K562 (cell line): ENCODE measurements at regions not wholly inside any gene's neighbourhood (a gene's known extent, or its start where the extent isn't known, plus 50 kb on each side); places are given as distances from the start of the nearest gene placed in this dataset.

ENCODE experiments used
- ASH1L ChIP-seq: fragments of 450-650 bp; IDR thresholded peaks from 2 replicates; pipeline ENCODE4 v1.6.1; 2018; ENCODE audit warnings: borderline replicate concordance, mild to moderate bottlenecking, low read depth; ENCODE audit not compliant: partially characterized antibody
- ATF3 ChIP-seq, 2 experiments: fragments of 450-650 bp in 1 of 2; sonication (generic) in 1 of 2; formaldehyde crosslinking in 1 of 2; IDR thresholded peaks in 1 of 2; conservative IDR thresholded peaks in 1 of 2; 2 replicates each; pipeline versions ENCODE4 v1.6.1 to v1.8.1; 2016 to 2023; ENCODE audit warnings: mild to moderate bottlenecking in 2 of 2, moderate library complexity in 2 of 2, inconsistent platforms in 1 of 2, missing genetic modification reagents in 1 of 2
- ATF7 ChIP-seq: fragments of 450-650 bp; IDR thresholded peaks from 2 replicates; pipeline ENCODE4 v1.7.1; 2014; ENCODE audit warnings: mild to moderate bottlenecking, moderate library complexity
- CBFA2T2 ChIP-seq: fragments of 450-650 bp; conservative IDR thresholded peaks from 2 replicates; pipeline ENCODE4 v1.6.1; 2017; ENCODE audit warnings: mild to moderate bottlenecking
- EWSR1 ChIP-seq: fragments of 450-650 bp; IDR thresholded peaks from 2 replicates; pipeline ENCODE4 v1.6.1; 2018; ENCODE audit warnings: borderline replicate concordance, mild to moderate bottlenecking, low read depth, moderate library complexity; ENCODE audit not compliant: partially characterized antibody
- FOXA3 ChIP-seq, 2 experiments: fragments of 450-650 bp in 1 of 2; sonication (generic) in 1 of 2; formaldehyde crosslinking; IDR thresholded peaks in 1 of 2; conservative IDR thresholded peaks in 1 of 2; 2 replicates each; pipeline versions ENCODE4 v1.4.0 to v1.8.0; 2020 to 2022; ENCODE audit warnings: mild to moderate bottlenecking in 2 of 2, missing genetic modification reagents in 1 of 2
- HDAC8 ChIP-seq: fragments of 450-650 bp; IDR thresholded peaks from 2 replicates; pipeline ENCODE4 v1.6.1; 2016; ENCODE audit warnings: mild to moderate bottlenecking, missing genetic modification characterization, moderate library complexity, missing compliant biosample characterization
- KHSRP ChIP-seq: fragments of 450-650 bp; IDR thresholded peaks from 2 replicates; pipeline ENCODE4 v1.6.1; 2017
- MXD1 ChIP-seq: fragments of 250-450 bp; sonication (Bioruptor Pico); IDR thresholded peaks from 2 replicates; pipeline ENCODE4 v1.8.0; 2021; ENCODE audit warnings: borderline replicate concordance, mild to moderate bottlenecking, moderate library complexity; ENCODE audit not compliant: poor library complexity, severe bottlenecking
- MYNN ChIP-seq, 2 experiments: sonication (generic); formaldehyde crosslinking in 1 of 2; IDR thresholded peaks; 2 replicates each; pipeline versions ENCODE4 v1.5.0 to v1.6.1; 2016 to 2020; ENCODE audit warnings: antibody characterized with exemption in 1 of 2, missing genetic modification reagents in 1 of 2
- PRDM10 ChIP-seq: fragments of 450-650 bp; IDR thresholded peaks from 2 replicates; pipeline ENCODE4 v1.6.1; 2018; ENCODE audit not compliant: partially characterized antibody
- RCOR1 ChIP-seq, 2 experiments: IDR thresholded peaks; 2 replicates each; pipeline ENCODE4 v1.6.1; 2012; ENCODE audit warnings: low read depth in 2 of 2, low read length in 2 of 2, borderline replicate concordance in 1 of 2, improper control_type of control experiment in 1 of 2
- STAT5A ChIP-seq: IDR thresholded peaks from 2 replicates; pipeline ENCODE4 v1.6.1; 2012; ENCODE audit warnings: low read length, inconsistent platforms, borderline replicate concordance
- TBP ChIP-seq: optimal IDR thresholded peaks from 2 replicates; pipeline ENCODE3; 2011; ENCODE audit warnings: low read depth, low read length, improper control_type of control experiment
- TCF3 ChIP-seq: sonication (generic); formaldehyde crosslinking; IDR thresholded peaks from 2 replicates; pipeline ENCODE4 v1.4.0; 2020; ENCODE audit warnings: mild to moderate bottlenecking, missing genetic modification reagents
- TEAD1 ChIP-seq, 2 experiments: fragments of 450-650 bp in 1 of 2; sonication (generic) in 1 of 2; formaldehyde crosslinking; IDR thresholded peaks; 2 replicates each; pipeline versions ENCODE4 v1.4.0 to v1.8.0; 2020 to 2022; ENCODE audit warnings: mild to moderate bottlenecking in 2 of 2, missing genetic modification reagents in 1 of 2
- TEAD4 ChIP-seq, 2 experiments: sonication (generic) in 1 of 2; formaldehyde crosslinking in 1 of 2; IDR thresholded peaks; 2 replicates each; pipeline versions ENCODE4 v1.6.1 to v1.8.0; 2012 to 2022; ENCODE audit warnings: borderline replicate concordance in 1 of 2, inconsistent platforms in 1 of 2, low read length in 1 of 2, mild to moderate bottlenecking in 1 of 2, missing genetic modification reagents in 1 of 2
- THRAP3 ChIP-seq: fragments of 450-650 bp; IDR thresholded peaks from 2 replicates; pipeline ENCODE4 v1.6.1; 2016; ENCODE audit warnings: mild to moderate bottlenecking, inconsistent platforms, borderline replicate concordance
- ZC3H4 ChIP-seq: sonication (generic); formaldehyde crosslinking; IDR thresholded peaks from 2 replicates; pipeline ENCODE4 v1.9.0; 2021; ENCODE audit warnings: missing genetic modification reagents, borderline replicate concordance
- ZNF41 ChIP-seq: fragments of 250-450 bp; sonication (Bioruptor Pico); conservative IDR thresholded peaks from 2 replicates; pipeline ENCODE4 v1.4.0; 2020; ENCODE audit warnings: mild to moderate bottlenecking
- ZNF668 ChIP-seq: fragments of 250-450 bp; sonication (Bioruptor Pico); IDR thresholded peaks from 2 replicates; pipeline ENCODE4 v1.8.0; 2022; ENCODE audit warnings: mild to moderate bottlenecking, inconsistent platforms
- TF ChIP-seq, protein P1 (sequence below): sonication (generic); formaldehyde crosslinking; IDR thresholded peaks from 2 replicates; pipeline ENCODE4 v1.8.1; 2022; ENCODE audit warnings: missing genetic modification reagents

DNA sequence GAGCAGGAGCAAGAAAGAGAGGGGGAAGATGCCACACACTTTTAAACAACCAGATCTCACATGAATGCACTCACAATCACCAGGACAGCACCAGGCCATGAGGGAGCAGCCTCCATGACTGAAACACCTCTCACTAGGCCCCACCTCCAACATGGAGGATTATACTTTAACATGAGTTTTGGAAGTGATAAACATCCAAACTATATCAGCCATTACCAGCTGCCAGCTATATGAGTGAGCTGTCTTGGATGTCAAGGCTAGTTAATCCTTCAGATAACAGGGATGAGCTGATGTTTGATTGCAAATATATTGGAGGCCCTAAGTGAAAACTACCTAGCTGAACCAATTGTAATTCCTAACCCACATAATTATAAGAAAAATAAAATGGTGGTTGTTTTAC lies 108.4 kb upstream of the DCBLD2 start (continued):
- TF ChIP-seq THRAP3 (no peak), TBP (no peak), CBFA2T2 (peak; percentile 23; the same call in 1 of the 2 replicates), MYNN (IDR thresholded peaks at IDR 0.05) (no peak), MYNN (CRISPR knock-in tag; IDR thresholded peaks at IDR 0.05) (no peak), MXD1 (no peak), ZC3H4 (no peak), ATF3 (IDR thresholded peaks at IDR 0.05) (no peak), ATF3 (CRISPR knock-in tag; conservative IDR thresholded peaks at IDR 0.05) (no peak), HDAC8 (no peak), ASH1L (no peak), RCOR1 (IDR thresholded peaks at IDR 0.05; ENCODE audit: borderline replicate concordance in 1 of 2, low read depth in 2 of 2, low read length in 2 of 2) (no peak), KHSRP (no peak), TEAD1 (CRISPR knock-in tag; IDR thresholded peaks at IDR 0.05) (no peak), ATF7 (no peak), STAT5A (peak; percentile 16; the same call in 1 of the 2 replicates), ZNF41 (CRISPR knock-in tag) (no peak), TCF3 (CRISPR knock-in tag) (peak; percentile 41; the same call in 1 of the 2 replicates), EWSR1 (no peak), FOXA3 (CRISPR knock-in tag; conservative IDR thresholded peaks at IDR 0.05 in 1 of 2, IDR thresholded peaks at IDR 0.05 in 1 of 2) (no peak), TEAD4 (IDR thresholded peaks at IDR 0.05; ENCODE audit: low read length) (peak; percentile 71), TEAD4 (CRISPR knock-in tag; IDR thresholded peaks at IDR 0.05; ENCODE audit: borderline replicate concordance) (no peak), ZNF668 (CRISPR knock-in tag) (no peak), PRDM10 (peak; percentile 20)
- TF ChIP-seq, protein P1, sequence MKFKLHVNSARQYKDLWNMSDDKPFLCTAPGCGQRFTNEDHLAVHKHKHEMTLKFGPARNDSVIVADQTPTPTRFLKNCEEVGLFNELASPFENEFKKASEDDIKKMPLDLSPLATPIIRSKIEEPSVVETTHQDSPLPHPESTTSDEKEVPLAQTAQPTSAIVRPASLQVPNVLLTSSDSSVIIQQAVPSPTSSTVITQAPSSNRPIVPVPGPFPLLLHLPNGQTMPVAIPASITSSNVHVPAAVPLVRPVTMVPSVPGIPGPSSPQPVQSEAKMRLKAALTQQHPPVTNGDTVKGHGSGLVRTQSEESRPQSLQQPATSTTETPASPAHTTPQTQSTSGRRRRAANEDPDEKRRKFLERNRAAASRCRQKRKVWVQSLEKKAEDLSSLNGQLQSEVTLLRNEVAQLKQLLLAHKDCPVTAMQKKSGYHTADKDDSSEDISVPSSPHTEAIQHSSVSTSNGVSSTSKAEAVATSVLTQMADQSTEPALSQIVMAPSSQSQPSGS (CRISPR knock-in tag), result no peak
